K562 (cell line): ENCODE measurements at regions not wholly inside any gene's neighbourhood (a gene's known extent, or its start where the extent isn't known, plus 50 kb on each side); places are given as distances from the start of the nearest gene placed in this dataset.

Experiments
- ATAC-seq: fragments of 200-7000 bp; cut with Tn5 transposase; 3 replicates; pipeline ENCODE4 v1.9.1; 2020; ENCODE audit warnings: moderate library complexity
- BruUV-seq: library from RNA; stranded (reverse); fragments of 400-500 nt; replicated peaks from 2 replicates; lab custom pipeline; 2021; lab: Mats Ljungman, UMichigan
- CTCF ChIA-PET: fragments of 300-600 bp; formaldehyde crosslinking; extraction: SDS; loops from one replicate; lab custom pipeline; 2021; ENCODE audit warnings: low intra/inter-chr PET ratio; lab: Yijun Ruan, JAX
- POLR2A ChIA-PET: fragments of 300-600, 350-650 bp; sonication (Branson Sonifier 250); formaldehyde crosslinking; extraction: SDS; loops from one replicate; lab custom pipeline; 2021; ENCODE audit warnings: antibody characterized with exemption, inconsistent platforms; lab: Yijun Ruan, JAX
- DNase-seq, 4 experiments: peaks; one replicate each; pipeline versions ENCODE4 v3.0.0 to v3.0.0-alpha.2; 2011 to 2018; ENCODE audit warnings: low spot score in 3 of 4, mixed read lengths in 3 of 4; ENCODE audit errors: extremely low read depth in 1 of 4
- FAIRE-seq: peaks from 2 replicates; lab custom pipeline; 2011; peaks lifted over from hg19 to GRCh38; lab: Jason Lieb, UNC
- H2AFZ ChIP-seq: 2 replicates; pipeline ENCODE4 v1.6.0; 2011; ENCODE audit warnings: low read depth, low read length, control low read depth, inconsistent platforms
- H3K27ac ChIP-seq: fragments of 200-600 bp; 3 replicates; pipeline ENCODE4 v1.8.0; 2011; ENCODE audit warnings: low read depth, mild to moderate bottlenecking, control low read depth, inconsistent platforms, low read length, moderate library complexity, mixed read lengths; ENCODE audit errors: extremely low read depth
- H3K27me3 ChIP-seq, 2 experiments: fragments of 300-600 bp in 1 of 2; 2 replicates in 1 of 2; 3 replicates in 1 of 2; pipeline versions ENCODE4 v1.6.0 to v1.8.0; 2011; ENCODE audit warnings: inconsistent platforms in 2 of 2, low read length in 2 of 2, mild to moderate bottlenecking in 1 of 2, mixed read lengths in 1 of 2, moderate library complexity in 1 of 2; ENCODE audit not compliant: control insufficient read depth in 2 of 2, insufficient read depth in 2 of 2
- H3K36me3 ChIP-seq: fragments of 300-600 bp; 3 replicates; pipeline ENCODE4 v1.8.0; 2011; ENCODE audit warnings: mild to moderate bottlenecking, low read length, inconsistent platforms; ENCODE audit not compliant: control insufficient read depth, insufficient read depth
- H3K4me1 ChIP-seq, 2 experiments: fragments of 200-600 bp in 1 of 2; replicated peaks in 1 of 2; 2 replicates in 1 of 2; 3 replicates in 1 of 2; pipeline versions ENCODE4 v1.5.1 to v1.8.0; 2011; ENCODE audit warnings: inconsistent platforms in 2 of 2, low read length in 2 of 2, mild to moderate bottlenecking in 1 of 2, mixed read lengths in 1 of 2, moderate library complexity in 1 of 2; ENCODE audit not compliant: control insufficient read depth in 2 of 2, insufficient read depth in 2 of 2
- H3K4me2 ChIP-seq: 2 replicates; pipeline ENCODE4 v1.6.1; 2011; ENCODE audit warnings: low read length, control low read depth, inconsistent platforms, mixed read lengths; ENCODE audit not compliant: insufficient read depth
- H3K4me3 ChIP-seq: fragments of 200-600 bp; sonication (generic), shearing (Covaris generic); 2 replicates; pipeline ENCODE4 v1.5.1; 2016; ENCODE audit warnings: control low read depth, inconsistent platforms
- H3K79me2 ChIP-seq: fragments of 200-600 bp; 3 replicates; pipeline ENCODE4 v1.8.0; 2011; ENCODE audit warnings: low read length, inconsistent platforms; ENCODE audit not compliant: control insufficient read depth, insufficient read depth
- H3K9ac ChIP-seq, 2 experiments: 2 replicates each; pipeline versions ENCODE4 v1.6.0 to v1.6.1; 2011; ENCODE audit warnings: low read depth in 2 of 2, low read length in 2 of 2, control low read depth in 1 of 2, inconsistent platforms in 1 of 2, mild to moderate bottlenecking in 1 of 2, mixed read lengths in 1 of 2; ENCODE audit not compliant: insufficient read depth in 1 of 2
- H3K9me1 ChIP-seq: one replicate; pipeline ENCODE4 v1.6.0; 2011; ENCODE audit warnings: inconsistent platforms, mild to moderate bottlenecking, low read length, moderate library complexity; ENCODE audit not compliant: control insufficient read depth, insufficient read depth
- H3K9me3 ChIP-seq: replicated peaks from 2 replicates; pipeline ENCODE4 v1.5.1; 2011; ENCODE audit warnings: low read depth, low read length, inconsistent platforms; ENCODE audit not compliant: control insufficient read depth, insufficient read depth
- H4K20me1 ChIP-seq: replicated peaks from 2 replicates; pipeline ENCODE4 v1.6.1; 2011; ENCODE audit warnings: low read length, inconsistent platforms, mixed read lengths; ENCODE audit not compliant: control insufficient read depth, insufficient read depth
- KAT2B ChIP-seq: IDR thresholded peaks from one replicate; pipeline ENCODE4 v1.6.1; 2012; ENCODE audit warnings: low read depth, mild to moderate bottlenecking, control low read depth, inconsistent platforms, low read length, moderate library complexity
- MAFK ChIP-seq: IDR thresholded peaks from 2 replicates; pipeline ENCODE4 v1.6.1; 2011; ENCODE audit warnings: low read length, improper control_type of control experiment
- MGA ChIP-seq: fragments of 450-650 bp; IDR thresholded peaks from 2 replicates; pipeline ENCODE4 v1.6.1; 2016; ENCODE audit warnings: mild to moderate bottlenecking, moderate library complexity
- NR2C2 ChIP-seq, 2 experiments: fragments of 200-800 bp in 1 of 2; sonication (Bioruptor generic) in 1 of 2; sonication (generic) in 1 of 2; formaldehyde crosslinking in 1 of 2; IDR thresholded peaks; 2 replicates each; pipeline versions ENCODE4 v1.6.1 to v1.8.0; 2016 to 2022; ENCODE audit warnings: mild to moderate bottlenecking in 1 of 2, missing compliant biosample characterization in 1 of 2, missing genetic modification characterization in 1 of 2, missing genetic modification reagents in 1 of 2
- ZNF75A ChIP-seq: fragments of 450-650 bp; formaldehyde crosslinking; IDR thresholded peaks from 2 replicates; pipeline ENCODE4 v1.4.0; 2020; ENCODE audit warnings: mild to moderate bottlenecking
- WGBS: fragments of 100-300 bp; shearing (Covaris generic); methylation state at CpG from one replicate; pipeline ENCODE4 v1.1.6; 2016; ENCODE audit warnings: low coverage, mixed read lengths; ENCODE audit not compliant: insufficient coverage; ENCODE audit errors: missing lambda C conversion rate; 5-methylcytosine and 5-hydroxymethylcytosine counted together
- in situ Hi-C: fragments of 300-500 bp; cut with MboI; formaldehyde crosslinking; loops from 4 replicates; pipeline ENCODE4 v1.15.0; 2018; ENCODE audit warnings: inconsistent platforms, mixed read lengths
- intact Hi-C: fragments of 100-400 bp; cut with micrococcal nuclease; formaldehyde crosslinking; loops from 2 replicates; pipeline ENCODE4 v1.14.2; 2022

GRCh38 chr1:100614570-100614969 is 76.6 kb downstream of the GPR88 start:
- Histone ChIP-seq H3K27ac (no peak overlapping the region), H3K4me3 (no peak overlapping the region), H3K4me2 (no peak overlapping the region), H2AFZ (no peak overlapping the region), H3K9me1 (no peaks in the 10 kb centered on the region), H3K9ac (no peak overlapping the region), H3K4me1 (no peaks in the 10 kb centered on the region), H3K27me3 (0 out of 5 replicates have a peak, but pooled peaks cover 0 to 3% of the 10 kb centered on the region in 2 experiments), H3K79me2 (no peaks in the 10 kb centered on the region), H3K36me3 (no peaks in the 10 kb centered on the region), H4K20me1 (no peaks in the 10 kb centered on the region), H3K9me3 (no peaks in the 10 kb centered on the region)
- DNase-seq (no peak), FAIRE-seq (no peak), ATAC-seq (no peak)
- ChIA-PET CTCF (no interaction called here), POLR2A (interaction anchor here (1.0 kb wide), 1 partner anchor 10 kb away, joined by 3 read pairs; no protein-coding TSS in a partner anchor)
- intact Hi-C loops (no loop called here), in situ Hi-C loops (no loop called here)
- 3% methylated on average over 6 of the region's 6 CpGs for WGBS
- no TSS peak for BruUV-seq
- TF ChIP-seq MGA (no peak), NR2C2 (CRISPR knock-in tag; IDR thresholded peaks at IDR 0.05) (no peak), NR2C2 (tag; IDR thresholded peaks at IDR 0.05) (peak; percentile 30; the same call in 1 of the 2 replicates), ZNF75A (CRISPR knock-in tag) (no peak), KAT2B (no peak), MAFK (no peak)
